Mesothelial cell of epicardium (in vitro differentiated cells): ENCODE measurements at regions not wholly inside any gene's neighbourhood (a gene's known extent, or its start where the extent isn't known, plus 50 kb on each side); places are given as distances from the start of the nearest gene placed in this dataset.
"Not testable (repeated sequence)": the region's sequence is repeated elsewhere in the genome, so short reads cannot be mapped to it uniquely, and the experiment has no call there.

ENCODE experiments used
- DNase-seq, 2 experiments: peaks; one replicate each; pipeline ENCODE4 v3.0.0; 2021; ENCODE audit warnings: low spot score in 2 of 2; ENCODE audit not compliant: unreplicated experiment in 2 of 2
- H3K27ac Mint-ChIP-seq: 2 replicates; pipeline ENCODE4 v1.8.0; 2021; ENCODE audit warnings: mixed read lengths
- H3K27me3 Mint-ChIP-seq: 2 replicates; pipeline ENCODE4 v1.8.0; 2021; ENCODE audit warnings: low read depth, mixed read lengths
- H3K36me3 Mint-ChIP-seq: 2 replicates; pipeline ENCODE4 v1.8.0; 2021; ENCODE audit warnings: mixed read lengths
- H3K4me1 Mint-ChIP-seq: 2 replicates; pipeline ENCODE4 v1.8.0; 2021; ENCODE audit warnings: mixed read lengths
- H3K4me3 Mint-ChIP-seq: 2 replicates; pipeline ENCODE4 v1.8.0; 2021; ENCODE audit warnings: mild to moderate bottlenecking, moderate library complexity, mixed read lengths
- H3K9me3 Mint-ChIP-seq: 2 replicates; pipeline ENCODE4 v1.8.0; 2021; ENCODE audit warnings: mixed read lengths
- TF ChIP-seq, protein P1 (sequence below): fragments of 200-600 bp; sonication (generic); IDR thresholded peaks from one replicate; pipeline ENCODE4 v1.5.0; 2021; ENCODE audit warnings: antibody characterized with exemption; ENCODE audit not compliant: unreplicated experiment

DNA sequence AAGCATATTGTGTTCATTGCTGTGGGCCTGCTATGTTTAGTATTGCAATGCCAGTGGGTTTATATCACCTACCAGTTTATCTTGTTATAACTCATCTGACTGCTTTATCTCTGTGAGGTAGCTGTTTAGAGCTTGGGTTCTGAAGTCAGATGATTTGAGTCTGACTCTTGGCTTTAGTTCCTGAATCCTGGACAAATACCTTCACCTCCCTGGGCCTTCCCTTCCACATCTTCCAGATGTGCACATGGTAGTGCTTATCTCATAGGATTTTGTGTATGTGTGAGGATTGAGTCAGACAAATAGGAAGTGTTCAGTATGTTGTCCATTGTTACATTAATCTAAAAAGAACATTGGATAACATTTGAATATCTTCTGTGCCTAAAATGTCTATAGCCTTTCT is 63.5 kb upstream of the ANKRD10 start:
- peaks cover 37% of the 10 kb centered on the region for H3K27me3 Mint-ChIP-seq
- peaks cover 11% of the 10 kb centered on the region for H3K9me3 Mint-ChIP-seq
- no peak overlapping the region for H3K27ac Mint-ChIP-seq
- H3K36me3 Mint-ChIP-seq, result no peaks in the 10 kb centered on the region
- DNase-seq, result no peak
- peaks cover 5% of the 10 kb centered on the region for H3K4me1 Mint-ChIP-seq
- H3K4me3 Mint-ChIP-seq, result no peak overlapping the region
- TF ChIP-seq, protein P1, sequence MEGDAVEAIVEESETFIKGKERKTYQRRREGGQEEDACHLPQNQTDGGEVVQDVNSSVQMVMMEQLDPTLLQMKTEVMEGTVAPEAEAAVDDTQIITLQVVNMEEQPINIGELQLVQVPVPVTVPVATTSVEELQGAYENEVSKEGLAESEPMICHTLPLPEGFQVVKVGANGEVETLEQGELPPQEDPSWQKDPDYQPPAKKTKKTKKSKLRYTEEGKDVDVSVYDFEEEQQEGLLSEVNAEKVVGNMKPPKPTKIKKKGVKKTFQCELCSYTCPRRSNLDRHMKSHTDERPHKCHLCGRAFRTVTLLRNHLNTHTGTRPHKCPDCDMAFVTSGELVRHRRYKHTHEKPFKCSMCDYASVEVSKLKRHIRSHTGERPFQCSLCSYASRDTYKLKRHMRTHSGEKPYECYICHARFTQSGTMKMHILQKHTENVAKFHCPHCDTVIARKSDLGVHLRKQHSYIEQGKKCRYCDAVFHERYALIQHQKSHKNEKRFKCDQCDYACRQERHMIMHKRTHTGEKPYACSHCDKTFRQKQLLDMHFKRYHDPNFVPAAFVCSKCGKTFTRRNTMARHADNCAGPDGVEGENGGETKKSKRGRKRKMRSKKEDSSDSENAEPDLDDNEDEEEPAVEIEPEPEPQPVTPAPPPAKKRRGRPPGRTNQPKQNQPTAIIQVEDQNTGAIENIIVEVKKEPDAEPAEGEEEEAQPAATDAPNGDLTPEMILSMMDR, result no peak

DNA sequence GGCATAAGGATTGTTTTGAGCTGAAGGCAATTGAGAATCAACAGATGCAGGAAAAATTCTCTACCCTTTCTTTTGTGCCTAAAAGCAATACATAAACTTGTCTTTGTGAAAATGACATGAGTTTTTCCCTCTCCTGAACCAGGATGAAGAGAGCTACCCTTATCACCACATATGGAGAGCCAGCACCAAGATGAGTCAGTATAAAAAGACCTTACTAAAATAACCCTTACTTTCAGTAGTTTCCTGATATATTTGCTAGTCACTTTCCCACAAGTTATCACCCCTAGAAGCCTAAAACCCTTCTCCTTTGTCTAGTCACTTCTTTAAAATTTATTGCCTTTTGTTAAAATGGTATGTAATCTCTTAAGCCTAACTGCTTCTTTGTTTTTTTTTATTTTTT is 61.9 kb upstream of the ANKRD10 start:
- TF ChIP-seq, protein P1, result no peak
- Mint-ChIP-seq H3K27ac (no peak overlapping the region), H3K36me3 (no peaks in the 10 kb centered on the region), H3K27me3 (peaks cover 34% of the 10 kb centered on the region), H3K4me3 (no peak overlapping the region), H3K4me1 (no peaks in the 10 kb centered on the region), H3K9me3 (peaks cover 21% of the 10 kb centered on the region)
- no peak for DNase-seq

DNA sequence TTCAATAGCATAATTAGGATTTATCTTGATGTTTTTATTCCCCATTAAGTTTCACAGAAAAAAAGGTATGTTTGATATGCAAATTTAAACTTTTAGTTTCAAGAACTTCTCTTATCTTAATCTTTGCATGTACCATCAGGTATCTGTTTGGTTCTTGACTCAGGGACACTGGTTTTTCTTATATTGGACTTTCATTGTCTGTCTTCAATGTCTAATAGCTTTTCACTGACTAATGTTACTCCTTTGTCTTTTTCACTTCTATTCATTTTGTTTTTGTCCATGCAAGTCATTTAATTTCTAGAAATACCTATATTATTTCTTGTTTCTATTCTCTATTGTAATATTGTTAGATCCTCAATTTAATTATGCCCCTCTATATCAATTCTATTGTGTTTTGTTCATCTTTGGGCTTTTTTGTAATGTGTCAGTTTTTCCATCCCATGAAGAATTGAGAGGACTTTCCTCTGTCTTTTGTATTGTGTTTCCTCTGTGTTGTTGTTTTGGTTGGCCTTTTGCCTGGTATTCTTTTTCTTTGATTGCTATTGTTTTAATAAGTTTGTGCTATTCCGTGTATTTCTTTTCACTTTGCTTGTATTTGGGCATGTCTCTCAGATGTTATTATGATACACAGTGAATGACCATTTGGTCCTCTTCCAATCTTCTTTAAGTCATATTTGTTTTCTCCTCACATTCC is 58.3 kb upstream of the ANKRD10 start:
- Mint-ChIP-seq H3K9me3 (peaks cover 14% of the 10 kb centered on the region), H3K4me3 (no peak overlapping the region), H3K27ac (no peak overlapping the region), H3K4me1 (no peaks in the 10 kb centered on the region), H3K27me3 (peaks cover 11% of the 10 kb centered on the region), H3K36me3 (no peaks in the 10 kb centered on the region)
- no peak for DNase-seq
- TF ChIP-seq, protein P1, result no peak

DNA sequence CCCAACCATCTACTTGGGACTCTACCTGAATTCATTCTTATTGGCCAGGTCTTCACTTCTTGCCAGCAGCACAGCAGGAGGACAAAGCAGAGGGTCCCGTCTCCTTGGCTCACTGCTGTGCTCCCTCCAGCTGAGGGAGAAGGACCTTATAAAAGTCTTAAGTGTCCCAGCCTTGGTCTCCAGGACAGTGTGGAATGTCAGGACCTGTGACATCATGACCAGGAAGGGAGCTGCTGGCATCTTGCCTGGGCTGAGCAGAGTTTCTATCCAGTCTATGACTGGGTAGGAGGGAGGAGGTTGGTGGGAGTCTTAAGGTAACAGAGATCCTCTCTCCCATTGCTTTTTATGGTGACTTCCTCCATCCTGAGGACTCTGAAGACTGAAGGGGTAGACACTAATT is 56.6 kb upstream of the ANKRD10 start:
- DNase-seq, result no peak
- H3K36me3 Mint-ChIP-seq, result no peaks in the 10 kb centered on the region
- H3K9me3 Mint-ChIP-seq, result peaks cover 25% of the 10 kb centered on the region
- H3K4me3 Mint-ChIP-seq, result no peak overlapping the region
- H3K27me3 Mint-ChIP-seq, result peaks cover 8% of the 10 kb centered on the region
- H3K27ac Mint-ChIP-seq, result no peak overlapping the region
- TF ChIP-seq, protein P1, result no peak
- H3K4me1 Mint-ChIP-seq, result no peaks in the 10 kb centered on the region

DNA sequence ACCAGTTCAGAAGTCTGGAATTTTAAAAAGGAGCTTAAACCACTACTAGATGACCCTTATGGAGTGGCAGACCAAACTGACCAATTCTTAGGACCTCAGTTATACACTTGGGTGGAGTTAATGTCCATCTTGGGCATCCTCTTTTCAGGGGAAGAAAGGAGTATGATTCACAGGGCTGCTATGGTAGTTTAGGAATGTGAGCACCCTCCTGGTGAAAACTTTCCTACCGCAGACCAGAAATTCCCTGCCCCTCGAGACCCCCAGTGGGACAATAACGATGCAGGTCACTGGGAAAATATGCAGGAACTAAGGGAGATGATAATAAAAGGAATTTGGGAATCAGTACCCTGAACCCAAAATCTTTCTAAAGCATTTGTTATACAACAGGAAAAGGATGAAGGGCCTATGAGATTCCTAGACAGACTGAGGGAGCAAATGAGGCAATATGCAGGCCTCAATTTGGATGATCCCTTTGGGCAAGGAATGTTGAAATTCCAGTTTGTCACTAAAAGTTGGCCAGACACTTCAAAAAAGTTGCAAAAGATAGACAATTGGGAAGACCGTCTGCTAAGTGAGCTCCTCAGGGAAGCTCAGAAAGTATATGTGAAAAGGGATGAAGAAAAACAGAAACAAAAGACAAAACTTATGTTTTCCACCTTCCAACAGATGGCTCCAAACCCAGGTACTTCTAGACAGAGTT is 52.4 kb upstream of the ANKRD10 start:
- DNase-seq, H3K36me3 Mint-ChIP-seq, H3K4me3 Mint-ChIP-seq, H3K4me1 Mint-ChIP-seq, H3K27me3 Mint-ChIP-seq, H3K27ac Mint-ChIP-seq: not testable (repeated sequence)
- peaks cover 45% of the 10 kb centered on the region for H3K9me3 Mint-ChIP-seq

DNA sequence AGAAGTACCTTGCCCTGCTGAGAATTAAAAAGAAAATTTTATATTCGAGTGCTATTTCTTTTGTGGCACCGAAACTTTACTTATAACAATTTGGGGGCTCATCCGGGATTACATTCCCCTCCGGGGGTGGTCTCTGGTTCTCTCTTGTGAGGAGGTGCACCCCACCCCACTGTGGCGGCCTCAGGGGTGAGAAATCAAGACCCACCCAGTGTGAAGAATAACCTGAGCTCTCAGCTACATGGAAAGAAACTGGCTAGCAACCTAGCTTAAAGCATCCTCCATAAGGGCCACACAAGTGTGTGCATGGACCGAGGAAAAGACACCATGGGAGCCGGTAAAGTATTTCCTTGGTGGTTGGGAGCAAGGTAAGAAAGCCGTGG is 50.9 kb upstream of the ANKRD10 start:
- TF ChIP-seq, protein P1, result no peak
- H3K36me3 Mint-ChIP-seq, result no peaks in the 10 kb centered on the region
- peaks cover 46% of the 10 kb centered on the region for H3K9me3 Mint-ChIP-seq
- H3K27me3 Mint-ChIP-seq, result no peaks in the 10 kb centered on the region
- DNase-seq, result no peak
- H3K27ac Mint-ChIP-seq, result no peak overlapping the region
- H3K4me3 Mint-ChIP-seq, result no peak overlapping the region
- H3K4me1 Mint-ChIP-seq, result no peaks in the 10 kb centered on the region
